Neural progenitor cell (in vitro differentiated cells): ENCODE measurements at regions not wholly inside any gene's neighbourhood (a gene's known extent, or its start where the extent isn't known, plus 50 kb on each side); places are given as distances from the start of the nearest gene placed in this dataset.

Experiments
- DNase-seq: peaks from one replicate; pipeline ENCODE4 v3.0.0-alpha.2; 2016; ENCODE audit warnings: low spot score
- H2AFZ ChIP-seq: fragments of 200-600 bp; sonication (generic); replicated peaks from 2 replicates; pipeline ENCODE4 v1.6.1; 2016; ENCODE audit warnings: antibody characterized with exemption
- H3F3A ChIP-seq: fragments of 200-600 bp; sonication (generic); 2 replicates; pipeline ENCODE4 v1.6.1; 2016; ENCODE audit warnings: antibody characterized with exemption, low read depth
- H3K27ac ChIP-seq: fragments of 200-600 bp; sonication (generic); 2 replicates; pipeline ENCODE4 v1.5.1; 2016; ENCODE audit warnings: mild to moderate bottlenecking
- H3K27me3 ChIP-seq: fragments of 200-600 bp; sonication (generic); 2 replicates; pipeline ENCODE4 v1.6.1; 2016; ENCODE audit warnings: mild to moderate bottlenecking, moderate library complexity
- H3K36me3 ChIP-seq: fragments of 200-600 bp; sonication (generic); 2 replicates; pipeline ENCODE4 v1.5.1; 2016
- H3K4me1 ChIP-seq: fragments of 200-600 bp; sonication (generic); 2 replicates; pipeline ENCODE4 v1.6.1; 2016; ENCODE audit warnings: mixed run types
- H3K4me2 ChIP-seq: fragments of 200-600 bp; sonication (generic); 2 replicates; pipeline ENCODE4 v1.6.1; 2016
- H3K4me3 ChIP-seq: fragments of 200-600 bp; sonication (generic); 2 replicates; pipeline ENCODE4 v1.5.1; 2016
- H3K79me2 ChIP-seq: fragments of 200-600 bp; sonication (generic); 2 replicates; pipeline ENCODE4 v1.6.1; 2016; ENCODE audit warnings: low read depth
- H3K9ac ChIP-seq: fragments of 200-600 bp; sonication (generic); 2 replicates; pipeline ENCODE4 v1.6.1; 2016
- H3K9me3 ChIP-seq: fragments of 200-600 bp; sonication (generic); 2 replicates; pipeline ENCODE4 v1.5.1; 2016; ENCODE audit warnings: low read depth
- H4K20me1 ChIP-seq: fragments of 200-600 bp; sonication (generic); 2 replicates; pipeline ENCODE4 v1.6.1; 2016; ENCODE audit warnings: low read depth
- H3K27ac Mint-ChIP-seq: 3 replicates; pipeline ENCODE4 v1.8.0; 2021; ENCODE audit warnings: mixed read lengths
- H3K27me3 Mint-ChIP-seq: 2 replicates; pipeline ENCODE4 v1.8.0; 2022; ENCODE audit warnings: low read depth, mild to moderate bottlenecking, inconsistent platforms, moderate library complexity, mixed read lengths; ENCODE audit not compliant: insufficient read depth
- H3K36me3 Mint-ChIP-seq: 3 replicates; pipeline ENCODE4 v1.8.0; 2021; ENCODE audit warnings: mixed read lengths
- H3K4me1 Mint-ChIP-seq: 3 replicates; pipeline ENCODE4 v1.8.0; 2021; ENCODE audit warnings: mixed read lengths
- H3K4me3 Mint-ChIP-seq: 3 replicates; pipeline ENCODE4 v1.8.0; 2021; ENCODE audit warnings: mild to moderate bottlenecking, moderate library complexity, mixed read lengths
- H3K9me3 Mint-ChIP-seq: 3 replicates; pipeline ENCODE4 v1.8.0; 2020; ENCODE audit warnings: mixed read lengths
- CTCF ChIP-seq: fragments of 200-600 bp; sonication (generic); IDR thresholded peaks from 2 replicates; pipeline ENCODE4 v1.5.1; 2017; ENCODE audit warnings: antibody characterized with exemption, mild to moderate bottlenecking
- EZH2 ChIP-seq: fragments of 200-600 bp; sonication (generic); IDR thresholded peaks from 2 replicates; pipeline ENCODE4 v1.6.1; 2017; ENCODE audit warnings: antibody characterized with exemption, mild to moderate bottlenecking, moderate library complexity
- EZH2phosphoT487 ChIP-seq: fragments of 200-600 bp; sonication (generic); IDR thresholded peaks from 2 replicates; pipeline ENCODE4 v1.6.1; 2017; ENCODE audit warnings: antibody characterized with exemption

DNA sequence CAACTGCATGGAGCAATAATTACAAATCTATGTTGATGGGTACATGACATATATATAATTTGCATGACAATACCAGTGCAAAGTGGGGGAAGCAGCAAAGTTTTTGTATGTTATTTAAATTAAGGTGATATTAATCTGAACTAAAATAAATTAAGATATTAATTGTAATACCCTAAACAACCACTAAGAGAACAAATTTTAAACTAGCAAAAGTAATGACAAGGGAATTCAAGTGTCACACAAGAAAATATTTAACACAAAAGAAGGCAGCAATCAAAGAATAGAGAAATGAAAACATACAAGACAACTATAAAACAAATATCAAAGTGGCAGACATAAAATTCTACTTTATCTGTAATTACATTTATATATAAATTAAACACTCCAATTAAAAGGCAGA is 2003.4 kb downstream of the MAT2B start:
- no peaks in the 10 kb centered on the region for H3K36me3 ChIP-seq
- no peak overlapping the region for H3K27ac ChIP-seq
- H3K9me3 ChIP-seq, result peaks cover 12% of the 10 kb centered on the region
- no peak overlapping the region for H2AFZ ChIP-seq
- H3K79me2 ChIP-seq, result no peaks in the 10 kb centered on the region
- Mint-ChIP-seq H3K4me1 (peaks cover under 1% of the 10 kb centered on the region), H3K36me3 (peaks cover 4% of the 10 kb centered on the region), H3K27me3 (no peaks in the 10 kb centered on the region), H3K4me3 (no peak overlapping the region), H3K9me3 (peaks cover 20% of the 10 kb centered on the region), H3K27ac (no peak overlapping the region)
- no peaks in the 10 kb centered on the region for H3K27me3 ChIP-seq
- H3K9ac ChIP-seq, result no peak overlapping the region
- DNase-seq, result no peak
- no peak overlapping the region for H3K4me2 ChIP-seq
- no peak for TF ChIP-seq EZH2phosphoT487
- TF ChIP-seq EZH2, result no peak
- no peak for TF ChIP-seq CTCF
- no peaks in the 10 kb centered on the region for H3F3A ChIP-seq
- peaks cover 13% of the 10 kb centered on the region for H3K4me1 ChIP-seq
- H4K20me1 ChIP-seq, result no peaks in the 10 kb centered on the region
- H3K4me3 ChIP-seq, result no peak overlapping the region

GRCh38 chr5:165521816-165522610 is 2016.6 kb downstream of the MAT2B start:
- H3K79me2 ChIP-seq, result no peaks in the 10 kb centered on the region
- DNase-seq, result no peak
- H3K4me1 Mint-ChIP-seq, result no peaks in the 10 kb centered on the region
- no peaks in the 10 kb centered on the region for H3K27me3 ChIP-seq
- no peaks in the 10 kb centered on the region for H3K27me3 Mint-ChIP-seq
- H3K9me3 ChIP-seq, result no peaks in the 10 kb centered on the region
- H3K9ac ChIP-seq, result no peak overlapping the region
- H3K4me3 Mint-ChIP-seq, result no peak overlapping the region
- peaks cover 6% of the 10 kb centered on the region for H3K9me3 Mint-ChIP-seq
- H3K36me3 Mint-ChIP-seq, result no peaks in the 10 kb centered on the region
- H3K4me2 ChIP-seq, result no peak overlapping the region
- H3K4me3 ChIP-seq, result no peak overlapping the region
- H2AFZ ChIP-seq, result peak overlapping the region; percentile 39
- H3K27ac ChIP-seq, result no peak overlapping the region
- H3K36me3 ChIP-seq, result no peaks in the 10 kb centered on the region
- no peaks in the 10 kb centered on the region for H3F3A ChIP-seq
- H4K20me1 ChIP-seq, result no peaks in the 10 kb centered on the region
- no peaks in the 10 kb centered on the region for H3K4me1 ChIP-seq
- TF ChIP-seq EZH2phosphoT487 (no peak), CTCF (no peak), EZH2 (no peak)
- H3K27ac Mint-ChIP-seq, result no peak overlapping the region

GRCh38 chr5:165525271-165525670 is 2019.9 kb downstream of the MAT2B start:
- TF ChIP-seq EZH2phosphoT487 (no peak), EZH2 (no peak), CTCF (no peak)
- Histone ChIP-seq H3K79me2 (no peaks in the 10 kb centered on the region), H2AFZ (no peak overlapping the region), H3K27ac (no peak overlapping the region), H3K9me3 (no peaks in the 10 kb centered on the region), H3K36me3 (no peaks in the 10 kb centered on the region), H3F3A (no peaks in the 10 kb centered on the region), H3K4me3 (no peak overlapping the region), H3K9ac (no peak overlapping the region), H3K4me1 (no peaks in the 10 kb centered on the region), H4K20me1 (no peaks in the 10 kb centered on the region), H3K4me2 (no peak overlapping the region), H3K27me3 (no peaks in the 10 kb centered on the region)
- DNase-seq, result no peak
- Mint-ChIP-seq H3K27me3 (no peaks in the 10 kb centered on the region), H3K9me3 (peaks cover 32% of the 10 kb centered on the region), H3K4me1 (no peaks in the 10 kb centered on the region), H3K36me3 (peaks cover 3% of the 10 kb centered on the region), H3K27ac (no peak overlapping the region), H3K4me3 (no peak overlapping the region)
